ENCODE measurements at regions not wholly inside any gene's neighbourhood (a gene's known extent, or its start where the extent isn't known, plus 50 kb on each side); places are given as distances from the start of the nearest gene placed in this dataset.

- Histone ChIP-seq H3K36me3 (ENCODE audit: insufficient read depth, low read depth, low read length) (no peaks in the 10 kb centered on the region), H3K4me1 (ENCODE audit: insufficient read depth, low read length) (peaks cover 11% of the 10 kb centered on the region; the same call in 1 of the 2 replicates), H3K4me3 (ENCODE audit: low read length) (no peak overlapping the region), H3K27me3 (ENCODE audit: insufficient read depth, low read length) (no peaks in the 10 kb centered on the region), H3K9ac (ENCODE audit: low read depth, low read length) (no peak overlapping the region), H3K27ac (ENCODE audit: low read length) (no peak overlapping the region), H3K9me3 (ENCODE audit: insufficient read depth, low read depth, low read length) (no peaks in the 10 kb centered on the region)
Measured at GRCh38 chr3:31285833-31286486, 246.8 kb upstream of the STT3B start.

- H3K9ac ChIP-seq (ENCODE audit: low read depth, low read length) = no peak overlapping the region
- H3K36me3 ChIP-seq (ENCODE audit: insufficient read depth, low read depth, low read length) = no peaks in the 10 kb centered on the region
- peaks cover 12% of the 10 kb centered on the region; the same call in 1 of the 2 replicates for H3K4me1 ChIP-seq (ENCODE audit: insufficient read depth, low read length)
- H3K27me3 ChIP-seq (ENCODE audit: insufficient read depth, low read length) = no peaks in the 10 kb centered on the region
- H3K4me3 ChIP-seq (ENCODE audit: low read length) = no peak overlapping the region
- no peak overlapping the region for H3K27ac ChIP-seq (ENCODE audit: low read length)
- H3K9me3 ChIP-seq (ENCODE audit: insufficient read depth, low read depth, low read length) = no peaks in the 10 kb centered on the region
Measured at GRCh38 chr3:31288224-31288623, 244.5 kb upstream of the STT3B start.

- Histone ChIP-seq H3K4me3 (ENCODE audit: low read length) (no peak overlapping the region), H3K27ac (ENCODE audit: low read length) (no peak overlapping the region), H3K36me3 (ENCODE audit: insufficient read depth, low read depth, low read length) (no peaks in the 10 kb centered on the region), H3K27me3 (ENCODE audit: insufficient read depth, low read length) (no peaks in the 10 kb centered on the region), H3K4me1 (ENCODE audit: insufficient read depth, low read length) (peaks cover 12% of the 10 kb centered on the region; the same call in 1 of the 2 replicates), H3K9ac (ENCODE audit: low read depth, low read length) (no peak overlapping the region), H3K9me3 (ENCODE audit: insufficient read depth, low read depth, low read length) (no peaks in the 10 kb centered on the region)
Measured at GRCh38 chr3:31288641-31289100, 244.1 kb upstream of the STT3B start.

GRCh38 chr3:31289584-31289983 is 243.1 kb upstream of the STT3B start:
- H3K9ac ChIP-seq (ENCODE audit: low read depth, low read length) = no peak overlapping the region
- H3K36me3 ChIP-seq (ENCODE audit: insufficient read depth, low read depth, low read length) = no peaks in the 10 kb centered on the region
- no peak overlapping the region for H3K4me3 ChIP-seq (ENCODE audit: low read length)
- H3K9me3 ChIP-seq (ENCODE audit: insufficient read depth, low read depth, low read length) = no peaks in the 10 kb centered on the region
- H3K27me3 ChIP-seq (ENCODE audit: insufficient read depth, low read length) = no peaks in the 10 kb centered on the region
- H3K4me1 ChIP-seq (ENCODE audit: insufficient read depth, low read length) = peaks cover 12% of the 10 kb centered on the region; the same call in 1 of the 2 replicates
- no peak overlapping the region for H3K27ac ChIP-seq (ENCODE audit: low read length)

GRCh38 chr3:31290046-31290445 is 242.7 kb upstream of the STT3B start:
- Histone ChIP-seq H3K9me3 (ENCODE audit: insufficient read depth, low read depth, low read length) (no peaks in the 10 kb centered on the region), H3K9ac (ENCODE audit: low read depth, low read length) (no peak overlapping the region), H3K36me3 (ENCODE audit: insufficient read depth, low read depth, low read length) (no peaks in the 10 kb centered on the region), H3K4me3 (ENCODE audit: low read length) (no peak overlapping the region), H3K27me3 (ENCODE audit: insufficient read depth, low read length) (no peaks in the 10 kb centered on the region), H3K4me1 (ENCODE audit: insufficient read depth, low read length) (peaks cover 12% of the 10 kb centered on the region; the same call in 1 of the 2 replicates), H3K27ac (ENCODE audit: low read length) (no peak overlapping the region)

- no peak overlapping the region for H3K9ac ChIP-seq (ENCODE audit: low read depth, low read length)
- H3K27ac ChIP-seq (ENCODE audit: low read length) = no peak overlapping the region
- H3K4me1 ChIP-seq (ENCODE audit: insufficient read depth, low read length) = peaks cover 15% of the 10 kb centered on the region; the same call in 1 of the 2 replicates
- no peaks in the 10 kb centered on the region for H3K9me3 ChIP-seq (ENCODE audit: insufficient read depth, low read depth, low read length)
- no peak overlapping the region for H3K4me3 ChIP-seq (ENCODE audit: low read length)
- H3K36me3 ChIP-seq (ENCODE audit: insufficient read depth, low read depth, low read length) = no peaks in the 10 kb centered on the region
- no peaks in the 10 kb centered on the region for H3K27me3 ChIP-seq (ENCODE audit: insufficient read depth, low read length)
Measured at GRCh38 chr3:31291818-31292217, 240.9 kb upstream of the STT3B start.

- Histone ChIP-seq H3K4me3 (ENCODE audit: low read length) (no peak overlapping the region), H3K4me1 (ENCODE audit: insufficient read depth, low read length) (peaks cover 8% of the 10 kb centered on the region; the same call in 1 of the 2 replicates), H3K36me3 (ENCODE audit: insufficient read depth, low read depth, low read length) (no peaks in the 10 kb centered on the region), H3K27me3 (ENCODE audit: insufficient read depth, low read length) (no peaks in the 10 kb centered on the region), H3K9ac (ENCODE audit: low read depth, low read length) (no peak overlapping the region), H3K9me3 (ENCODE audit: insufficient read depth, low read depth, low read length) (no peaks in the 10 kb centered on the region), H3K27ac (ENCODE audit: low read length) (no peak overlapping the region)
Measured at GRCh38 chr3:31294430-31295149, 238.1 kb upstream of the STT3B start.

GRCh38 chr3:31295150-31295765 is 237.5 kb upstream of the STT3B start:
- no peaks in the 10 kb centered on the region for H3K36me3 ChIP-seq (ENCODE audit: insufficient read depth, low read depth, low read length)
- H3K4me3 ChIP-seq (ENCODE audit: low read length) = no peak overlapping the region
- no peaks in the 10 kb centered on the region for H3K27me3 ChIP-seq (ENCODE audit: insufficient read depth, low read length)
- H3K9me3 ChIP-seq (ENCODE audit: insufficient read depth, low read depth, low read length) = no peaks in the 10 kb centered on the region
- peaks cover 8% of the 10 kb centered on the region; the same call in 1 of the 2 replicates for H3K4me1 ChIP-seq (ENCODE audit: insufficient read depth, low read length)
- H3K9ac ChIP-seq (ENCODE audit: low read depth, low read length) = no peak overlapping the region
- no peak overlapping the region for H3K27ac ChIP-seq (ENCODE audit: low read length)

- H3K4me3 ChIP-seq (ENCODE audit: low read length) = no peak overlapping the region
- H3K9ac ChIP-seq (ENCODE audit: low read depth, low read length) = no peak overlapping the region
- H3K27ac ChIP-seq (ENCODE audit: low read length) = no peak overlapping the region
- peaks cover 2% of the 10 kb centered on the region; the same call in 1 of the 2 replicates for H3K4me1 ChIP-seq (ENCODE audit: insufficient read depth, low read length)
- no peaks in the 10 kb centered on the region for H3K9me3 ChIP-seq (ENCODE audit: insufficient read depth, low read depth, low read length)
- no peaks in the 10 kb centered on the region for H3K27me3 ChIP-seq (ENCODE audit: insufficient read depth, low read length)
- no peaks in the 10 kb centered on the region for H3K36me3 ChIP-seq (ENCODE audit: insufficient read depth, low read depth, low read length)
Measured at GRCh38 chr3:31297726-31298298, 234.9 kb upstream of the STT3B start.

- no peaks in the 10 kb centered on the region for H3K4me1 ChIP-seq (ENCODE audit: insufficient read depth, low read length)
- no peaks in the 10 kb centered on the region for H3K27me3 ChIP-seq (ENCODE audit: insufficient read depth, low read length)
- H3K4me3 ChIP-seq (ENCODE audit: low read length) = no peak overlapping the region
- no peak overlapping the region for H3K27ac ChIP-seq (ENCODE audit: low read length)
- no peaks in the 10 kb centered on the region for H3K36me3 ChIP-seq (ENCODE audit: insufficient read depth, low read depth, low read length)
- no peaks in the 10 kb centered on the region for H3K9me3 ChIP-seq (ENCODE audit: insufficient read depth, low read depth, low read length)
- no peak overlapping the region for H3K9ac ChIP-seq (ENCODE audit: low read depth, low read length)
Measured at GRCh38 chr3:31300456-31301443, 232.0 kb upstream of the STT3B start.

GRCh38 chr3:31302343-31302742 is 230.4 kb upstream of the STT3B start:
- H3K9ac ChIP-seq (ENCODE audit: low read depth, low read length) = no peak overlapping the region
- no peak overlapping the region for H3K27ac ChIP-seq (ENCODE audit: low read length)

More at GRCh38 chr3:31302343-31302742, 230.4 kb upstream of the STT3B start:
- H3K9me3 ChIP-seq (ENCODE audit: insufficient read depth, low read depth, low read length) = no peaks in the 10 kb centered on the region
- no peak overlapping the region for H3K4me3 ChIP-seq (ENCODE audit: low read length)
- H3K36me3 ChIP-seq (ENCODE audit: insufficient read depth, low read depth, low read length) = no peaks in the 10 kb centered on the region
- H3K27me3 ChIP-seq (ENCODE audit: insufficient read depth, low read length) = no peaks in the 10 kb centered on the region
- H3K4me1 ChIP-seq (ENCODE audit: insufficient read depth, low read length) = no peaks in the 10 kb centered on the region

Measured in iPS-20b (cell line).